ENCODE measurements at regions not wholly inside any gene's neighbourhood (a gene's known extent, or its start where the extent isn't known, plus 50 kb on each side); places are given as distances from the start of the nearest gene placed in this dataset.
"Not testable (repeated sequence)": the region's sequence is repeated elsewhere in the genome, so short reads cannot be mapped to it uniquely, and the experiment has no call there.

GRCh38 chr4:62601737-62602136, 1401.6 kb downstream of the ADGRL3 start:
- H3K27ac ChIP-seq, result no peak overlapping the region
- intact Hi-C loops (cut with DNase I), result no loop called here
- TF ChIP-seq CTCF (IDR thresholded peaks at IDR 0.05), result no peak
- H3K36me3 ChIP-seq, result no peaks in the 10 kb centered on the region
- DNase-seq (no peak), ATAC-seq (no peak)
- no peaks in the 10 kb centered on the region for H3K27me3 ChIP-seq
- no peaks in the 10 kb centered on the region for H3K9me3 ChIP-seq
- no peaks in the 10 kb centered on the region for H3K4me1 ChIP-seq
- H3K4me3 ChIP-seq, result no peak overlapping the region

GRCh38 chr4:62595265-62595664, 1395.1 kb downstream of the ADGRL3 start:
- intact Hi-C loops (cut with DNase I); H3K4me3 ChIP-seq; H3K27me3 ChIP-seq; H3K36me3 ChIP-seq; ATAC-seq; H3K4me1 ChIP-seq; H3K27ac ChIP-seq; H3K9me3 ChIP-seq: not testable (repeated sequence)
- peak; percentile 17 to 22 for TF ChIP-seq CTCF (IDR thresholded peaks at IDR 0.05)
- DNase-seq, result peak in 1 of 4 donors; percentile 69

- Histone ChIP-seq H3K4me3 (no peak overlapping the region), H3K27ac (no peak overlapping the region), H3K4me1 (no peaks in the 10 kb centered on the region), H3K9me3 (peaks cover 0 to 4% of the 10 kb centered on the region in 2 donors), H3K27me3 (no peaks in the 10 kb centered on the region), H3K36me3 (no peaks in the 10 kb centered on the region)
- TF ChIP-seq CTCF (IDR thresholded peaks at IDR 0.05), result no peak
- ATAC-seq (no peak), DNase-seq (peak in 2 of 4 donors; percentile 10 to 26)
- intact Hi-C loops (cut with DNase I), result no loop called here
Observed at GRCh38 chr4:62591756-62592155, 1391.6 kb downstream of the ADGRL3 start.

- intact Hi-C loops (cut with DNase I), result no loop called here
- H3K4me3 ChIP-seq, result no peak overlapping the region
- no peak overlapping the region for H3K27ac ChIP-seq
- ATAC-seq, result no peak
- no peaks in the 10 kb centered on the region for H3K27me3 ChIP-seq
- no peak for DNase-seq
- H3K9me3 ChIP-seq, result peaks cover 0 to 4% of the 10 kb centered on the region in 2 donors
- no peaks in the 10 kb centered on the region for H3K4me1 ChIP-seq
- TF ChIP-seq CTCF (IDR thresholded peaks at IDR 0.05), result no peak
- no peaks in the 10 kb centered on the region for H3K36me3 ChIP-seq
Observed at GRCh38 chr4:62588671-62589070, 1388.5 kb downstream of the ADGRL3 start.

GRCh38 chr4:62571494-62571893, 1371.4 kb downstream of the ADGRL3 start:
- Histone ChIP-seq H3K4me1 (no peaks in the 10 kb centered on the region), H3K27me3 (no peaks in the 10 kb centered on the region), H3K9me3 (peaks cover 0 to 5% of the 10 kb centered on the region in 2 donors), H3K27ac (no peak overlapping the region), H3K4me3 (no peak overlapping the region), H3K36me3 (no peaks in the 10 kb centered on the region)
- DNase-seq (no peak), ATAC-seq (no peak)
- intact Hi-C loops (cut with DNase I), result no loop called here
- TF ChIP-seq CTCF (IDR thresholded peaks at IDR 0.05), result no peak
